ENCODE measurements at regions not wholly inside any gene's neighbourhood (a gene's known extent, or its start where the extent isn't known, plus 50 kb on each side); places are given as distances from the start of the nearest gene placed in this dataset.

DNA sequence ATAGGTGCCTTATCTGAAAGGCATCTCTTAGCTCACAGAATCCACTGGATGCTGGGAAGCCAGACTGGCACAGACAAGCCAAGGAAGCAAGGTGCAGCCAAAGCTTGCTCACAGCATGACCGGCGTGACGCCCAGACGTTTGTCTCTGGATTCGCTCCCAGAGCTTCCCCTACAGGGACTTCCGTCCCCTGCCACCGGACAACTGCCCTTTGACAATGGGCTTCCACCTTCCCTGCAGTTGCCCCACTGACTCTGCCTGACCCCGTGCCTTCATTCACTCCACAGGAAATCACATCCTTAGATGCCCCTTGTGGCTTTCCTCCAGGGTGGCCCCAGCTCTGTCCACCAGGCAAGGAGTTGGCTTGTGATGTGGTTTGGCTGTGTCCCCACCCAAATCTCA lies 94.8 kb upstream of the CDH4 start:
- DNase-seq = no peak

DNA sequence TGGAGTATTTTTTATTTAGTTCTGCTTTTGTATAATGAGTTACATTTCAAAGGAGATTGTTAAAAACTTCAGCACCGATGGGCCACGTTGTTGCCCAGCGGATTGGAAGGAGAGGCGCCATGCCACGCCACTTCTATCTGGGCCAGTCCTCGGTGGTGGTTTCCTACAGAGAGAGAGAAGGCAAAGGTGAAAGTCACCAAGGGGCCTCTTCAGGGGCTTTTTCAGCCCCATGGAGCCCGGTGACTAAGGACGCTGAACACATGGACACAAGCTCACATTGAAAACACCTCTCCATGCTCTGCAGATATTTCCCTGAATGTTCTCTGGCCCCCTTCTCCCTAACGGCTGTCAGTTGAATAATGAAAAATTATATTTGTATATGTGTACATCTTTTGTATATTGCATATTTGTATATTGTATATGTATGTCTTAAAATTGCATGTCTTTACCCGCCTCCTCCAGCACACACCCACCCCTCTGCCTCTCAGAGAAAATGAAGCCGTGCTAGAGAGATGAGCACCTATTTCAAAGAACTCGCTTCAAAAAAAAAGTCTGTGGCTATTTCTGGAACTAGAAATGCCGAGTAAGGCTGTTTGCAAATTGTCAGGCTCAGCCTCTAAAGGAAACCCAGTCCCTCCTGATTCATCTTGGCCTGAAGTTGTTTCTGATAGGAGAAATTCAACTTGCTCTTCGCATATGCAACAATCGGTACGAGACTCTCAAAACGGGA lies 91.9 kb upstream of the CDH4 start:
- no peak for DNase-seq

DNA sequence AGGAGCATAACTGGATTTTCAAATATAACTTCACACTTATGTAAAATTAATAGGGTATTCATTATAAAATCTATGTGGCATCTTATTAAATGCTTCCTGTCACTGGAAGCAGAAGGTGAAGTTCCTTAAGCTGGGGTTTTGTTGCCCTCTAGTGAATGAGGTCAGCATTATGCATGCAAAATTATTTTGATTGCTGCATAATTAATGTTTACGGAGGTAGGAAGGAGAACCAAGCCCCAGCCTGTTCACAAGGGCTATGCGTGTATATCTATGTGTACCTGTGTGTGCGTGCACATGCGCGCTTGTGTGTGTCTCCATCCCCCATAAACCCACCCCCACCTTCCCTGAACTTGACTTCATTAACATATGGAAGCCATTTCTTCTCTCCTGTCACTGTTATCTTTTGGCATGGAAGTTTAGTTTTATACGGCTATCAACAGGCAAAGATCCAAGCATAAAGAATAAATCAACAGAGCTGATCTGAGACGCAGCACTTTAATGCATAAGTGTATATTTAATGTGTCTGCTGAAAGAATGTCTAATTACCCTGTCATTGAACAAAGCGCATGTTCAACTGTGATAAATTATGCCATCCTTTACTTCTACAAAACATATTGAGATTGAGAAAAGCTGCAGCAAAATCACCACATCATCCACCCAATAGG lies 90.2 kb upstream of the CDH4 start:
- no peak for DNase-seq

DNA sequence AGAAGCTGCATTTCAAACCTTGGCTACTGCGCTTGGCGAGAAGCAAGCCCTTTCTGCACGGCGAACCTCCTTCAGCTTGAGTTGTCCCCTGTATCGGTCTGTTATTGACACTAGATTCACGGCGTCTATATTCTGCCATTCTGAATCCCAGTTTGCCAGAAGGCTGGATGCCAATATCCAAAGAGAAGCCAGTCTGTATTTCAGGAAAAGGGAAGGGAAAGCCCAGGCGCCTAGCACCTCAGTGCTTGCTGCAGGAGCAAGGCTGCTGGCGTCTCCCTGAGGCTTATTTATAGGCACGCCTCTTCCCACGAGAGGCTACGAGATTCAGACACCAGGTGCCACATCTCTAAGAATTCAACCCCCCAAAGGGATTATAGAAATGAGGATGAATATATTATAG lies 89.6 kb upstream of the CDH4 start:
- DNase-seq = no peak

DNA sequence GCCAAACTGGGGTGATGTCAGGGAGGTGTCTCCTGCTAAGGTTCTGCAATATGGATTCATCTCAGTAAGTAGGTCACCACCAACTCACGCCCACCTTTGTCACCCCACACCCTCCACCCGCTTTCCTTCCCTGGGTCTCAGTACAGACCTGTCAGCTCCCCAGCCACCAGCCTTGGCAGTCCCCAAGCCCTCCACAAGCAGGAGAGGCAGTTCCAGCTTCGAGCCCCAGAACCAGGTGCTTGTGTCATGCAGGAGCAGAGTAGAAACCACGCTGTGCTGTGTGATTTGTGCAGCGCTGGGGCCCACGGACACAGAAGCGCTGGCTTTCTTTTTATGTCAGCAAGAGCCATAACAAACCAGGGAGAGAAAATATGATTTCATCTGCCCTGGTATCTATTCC lies 89.0 kb upstream of the CDH4 start:
- no peak for DNase-seq

DNA sequence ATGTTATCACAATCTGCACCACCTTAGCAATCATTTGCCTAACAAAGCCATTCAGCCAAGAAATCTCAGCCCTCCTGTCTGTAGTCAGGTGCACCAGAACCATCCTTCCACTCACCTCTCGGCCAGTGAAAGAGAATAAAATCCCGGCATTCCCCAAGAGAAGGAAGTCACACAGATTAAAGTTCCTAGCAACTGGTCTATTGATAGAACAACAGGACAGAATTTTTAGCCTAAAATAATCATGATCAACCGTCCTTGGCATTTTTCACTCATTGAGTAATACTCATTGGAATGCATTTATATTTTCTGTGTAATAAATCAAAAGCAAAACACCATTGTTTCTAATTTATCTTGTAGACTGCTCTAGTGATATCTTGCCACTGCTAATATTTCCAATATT lies 85.7 kb upstream of the CDH4 start:
- DNase-seq = no peak

DNA sequence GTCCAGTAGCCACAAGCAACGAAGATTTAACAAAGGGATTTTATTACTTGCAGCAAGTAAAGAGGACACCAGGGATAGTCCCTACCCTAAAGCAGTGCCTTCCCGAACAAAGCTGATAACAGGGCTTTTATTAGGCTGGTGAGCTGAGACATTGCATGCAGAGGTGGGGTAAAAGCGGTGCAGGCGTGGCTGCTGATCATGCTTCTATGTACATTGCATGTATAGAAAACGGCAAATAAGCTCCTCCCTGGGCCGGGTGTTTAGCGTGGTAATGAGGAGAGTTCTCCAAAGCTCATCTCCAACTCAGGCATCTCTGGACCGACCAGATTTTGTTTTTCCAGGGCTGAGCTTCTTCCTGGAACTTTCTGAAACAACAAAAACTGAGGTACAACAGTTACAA lies 83.5 kb upstream of the CDH4 start:
- no peak for DNase-seq

DNA sequence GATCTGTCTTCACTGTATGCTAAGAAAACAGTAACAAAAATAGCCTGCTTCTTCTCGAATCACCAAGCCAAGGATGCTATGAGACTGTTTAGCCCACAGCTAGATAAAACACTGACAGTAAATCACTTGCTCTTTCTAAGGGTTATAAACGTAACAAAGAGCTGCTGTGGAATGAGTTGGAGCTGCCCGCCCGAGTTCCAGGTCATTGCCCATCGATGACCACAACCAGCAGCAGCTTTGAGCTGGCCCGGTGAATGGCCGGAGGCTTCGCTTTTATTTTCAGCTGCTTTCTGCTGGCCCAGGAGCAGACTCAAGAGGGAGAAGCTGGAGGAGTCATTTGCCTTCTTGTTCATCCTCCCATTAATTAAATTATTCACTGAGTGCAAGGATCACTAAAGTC lies 82.2 kb upstream of the CDH4 start:
- no peak for DNase-seq

DNA sequence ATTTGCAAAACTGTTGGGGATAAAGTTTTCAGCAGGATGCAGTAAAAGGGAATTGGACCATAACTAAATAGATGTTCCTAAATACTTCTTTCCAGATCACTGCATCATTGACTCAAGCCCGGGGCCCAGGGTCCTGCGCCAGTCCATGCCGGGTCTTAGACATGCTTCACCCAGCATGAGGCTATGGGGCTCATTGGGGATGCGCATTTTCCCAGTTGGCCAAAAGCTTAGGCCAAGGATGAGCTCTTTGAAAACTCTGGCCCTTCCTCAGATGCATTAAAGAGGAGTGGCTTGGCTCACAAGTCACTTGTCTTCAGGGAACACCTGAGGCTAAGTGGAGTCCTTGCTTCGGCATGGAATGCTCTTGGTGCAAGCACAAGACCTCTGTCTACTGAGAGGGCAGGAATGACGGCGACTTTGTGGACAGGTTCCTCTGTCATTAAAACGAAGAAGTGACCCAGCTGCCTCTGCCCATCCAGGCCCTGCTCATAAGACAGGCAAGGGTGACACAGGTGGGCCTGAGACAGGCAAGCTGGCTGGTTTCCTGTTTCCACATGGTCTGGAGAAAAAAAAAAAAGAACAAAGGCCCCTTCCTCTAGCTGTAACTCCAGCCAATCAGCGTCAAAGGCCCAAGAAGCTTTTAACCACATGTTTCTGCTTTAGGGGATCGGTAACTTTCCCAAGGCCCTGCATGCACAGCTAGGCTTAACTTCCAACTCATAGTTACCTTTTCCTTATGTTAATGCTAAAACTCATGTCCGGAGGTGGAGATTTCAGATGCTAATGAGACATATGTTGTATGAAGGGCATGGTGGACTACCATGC lies 81.4 kb upstream of the CDH4 start:
- no peak for DNase-seq

DNA sequence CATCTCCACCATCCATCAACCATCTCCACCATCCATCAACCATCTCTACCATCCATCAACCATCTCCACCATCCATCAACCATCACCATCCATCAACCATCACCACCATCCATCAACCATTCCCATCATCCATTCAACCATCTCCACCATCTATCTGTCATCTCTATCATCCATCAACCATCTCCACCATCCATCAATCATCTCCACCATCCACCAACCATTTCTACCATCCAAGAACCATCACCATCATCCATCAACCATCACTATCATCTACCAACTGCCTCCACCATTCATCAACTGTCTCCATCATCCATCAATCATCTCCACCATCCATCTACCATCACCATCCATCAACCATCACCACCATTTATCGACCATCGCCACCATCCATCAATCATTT lies 78.8 kb upstream of the CDH4 start:
- no peak for DNase-seq

DNA sequence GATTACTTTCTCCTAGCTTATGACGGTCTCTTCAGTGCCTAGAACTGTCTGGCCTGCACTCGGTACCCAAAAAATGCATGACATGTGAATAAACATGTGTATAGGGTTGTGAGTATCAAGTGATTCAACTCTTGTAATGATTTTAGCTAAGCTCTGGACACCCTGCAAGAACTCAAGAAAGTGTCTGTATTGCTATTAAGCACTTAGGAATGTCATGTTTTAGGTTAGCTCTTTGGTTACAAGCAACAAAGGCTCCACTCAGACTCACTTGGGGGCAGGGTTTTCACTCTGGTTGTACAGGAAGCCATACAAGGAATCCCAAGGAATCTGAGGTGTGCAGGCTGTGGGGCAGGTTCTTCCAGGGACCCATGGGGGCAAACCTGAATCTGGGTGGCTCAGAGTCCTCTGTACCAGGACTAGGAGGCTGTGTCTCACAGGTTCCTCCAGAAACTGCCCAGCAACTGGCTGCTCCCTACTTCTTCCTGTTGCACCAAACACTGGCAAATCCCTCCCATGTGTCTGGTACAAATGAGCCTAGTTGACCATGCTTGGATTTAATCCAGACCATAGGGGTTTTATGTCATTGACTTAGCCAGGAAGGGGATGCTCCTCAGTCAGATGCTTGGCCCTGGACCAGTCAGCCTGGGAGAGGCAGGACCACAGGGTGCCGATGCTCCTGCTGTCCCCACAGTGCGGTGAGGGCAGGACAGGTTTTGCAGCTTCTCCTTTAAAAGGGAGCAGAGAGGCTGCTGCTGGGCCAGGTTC lies 77.9 kb upstream of the CDH4 start:
- no peak for DNase-seq

DNA sequence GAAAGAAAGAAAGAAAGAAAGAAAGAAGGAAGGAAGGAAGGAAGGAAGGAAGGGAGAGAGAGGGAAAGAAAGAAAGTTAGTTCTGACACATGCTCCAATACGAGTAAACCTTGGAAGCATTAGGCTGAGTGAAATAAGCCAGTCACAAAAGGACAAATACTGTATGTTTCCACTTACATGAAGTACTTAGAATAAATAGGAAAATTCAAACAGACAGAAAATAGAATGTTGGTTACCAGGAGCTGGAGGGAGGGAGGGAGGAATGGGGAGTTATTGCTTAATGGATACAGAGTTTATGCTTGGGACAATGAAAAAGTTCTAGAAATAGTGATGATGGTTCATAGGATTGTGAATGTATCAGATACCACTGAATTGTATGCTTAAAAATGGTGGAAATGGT lies 75.2 kb upstream of the CDH4 start:
- DNase-seq = no peak

DNA sequence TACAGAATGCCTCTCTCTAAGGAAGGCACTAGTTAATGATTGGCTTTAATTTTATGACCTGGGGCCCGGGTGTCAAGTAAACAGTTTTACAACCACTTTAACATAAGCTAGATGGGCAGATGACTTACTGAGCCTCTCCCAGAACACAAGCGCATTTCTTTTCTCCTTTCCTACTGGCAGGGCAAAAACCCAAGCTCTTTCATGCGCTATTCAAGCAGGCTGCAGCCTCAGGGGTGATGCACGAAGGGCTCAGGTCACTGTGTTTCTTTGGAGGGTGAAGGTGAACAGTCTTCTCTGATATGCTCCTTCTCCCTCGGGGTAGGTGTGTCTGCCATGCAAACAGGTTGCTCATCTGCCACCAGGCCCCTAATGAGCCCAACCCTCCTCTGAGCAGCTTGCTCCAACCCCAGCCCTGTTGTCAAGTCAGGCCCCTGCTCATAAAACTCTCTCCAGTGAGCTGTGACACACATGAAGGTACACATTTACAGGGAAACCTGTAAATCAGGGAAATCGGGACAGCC lies 73.5 kb upstream of the CDH4 start:
- DNase-seq = no peak

DNA sequence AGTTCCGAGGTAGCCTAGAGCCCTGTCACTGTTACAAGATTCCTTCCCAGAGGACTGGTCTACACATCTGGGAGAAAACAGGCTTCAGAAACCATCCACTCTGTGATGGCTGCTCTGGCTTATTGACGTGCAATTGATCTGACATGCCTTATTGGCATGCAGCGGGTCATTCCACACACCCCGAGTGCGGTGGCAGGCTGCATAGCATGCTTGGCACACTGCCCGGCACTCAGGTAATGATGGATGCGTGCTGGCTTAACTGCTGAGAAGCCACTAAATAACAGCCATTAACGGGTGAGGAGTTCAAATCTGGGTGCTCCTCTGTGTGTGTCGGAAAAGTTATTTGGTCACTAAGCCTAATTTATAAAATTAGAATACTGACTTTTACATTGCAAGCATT lies 67.9 kb upstream of the CDH4 start:
- DNase-seq = no peak

DNA sequence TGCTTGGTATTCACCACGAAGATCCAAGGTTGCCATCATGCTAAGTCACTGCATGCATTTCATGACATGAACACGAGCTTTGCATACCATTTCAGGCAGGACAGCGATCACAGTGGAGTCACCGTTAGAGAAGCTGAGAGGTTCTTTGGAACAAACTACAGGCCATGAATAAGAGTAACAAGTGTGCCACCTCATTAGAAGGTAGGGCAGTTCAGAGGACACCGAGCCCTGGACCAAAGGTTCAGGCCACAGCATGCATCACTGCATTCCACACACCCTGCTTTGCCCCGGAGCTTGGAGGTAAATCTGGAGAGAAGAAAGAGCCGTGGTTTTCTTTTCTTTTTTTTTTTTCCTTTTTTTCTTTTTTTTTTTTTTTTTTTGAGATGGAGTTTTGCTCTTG lies 66.9 kb upstream of the CDH4 start:
- no peak for DNase-seq

DNA sequence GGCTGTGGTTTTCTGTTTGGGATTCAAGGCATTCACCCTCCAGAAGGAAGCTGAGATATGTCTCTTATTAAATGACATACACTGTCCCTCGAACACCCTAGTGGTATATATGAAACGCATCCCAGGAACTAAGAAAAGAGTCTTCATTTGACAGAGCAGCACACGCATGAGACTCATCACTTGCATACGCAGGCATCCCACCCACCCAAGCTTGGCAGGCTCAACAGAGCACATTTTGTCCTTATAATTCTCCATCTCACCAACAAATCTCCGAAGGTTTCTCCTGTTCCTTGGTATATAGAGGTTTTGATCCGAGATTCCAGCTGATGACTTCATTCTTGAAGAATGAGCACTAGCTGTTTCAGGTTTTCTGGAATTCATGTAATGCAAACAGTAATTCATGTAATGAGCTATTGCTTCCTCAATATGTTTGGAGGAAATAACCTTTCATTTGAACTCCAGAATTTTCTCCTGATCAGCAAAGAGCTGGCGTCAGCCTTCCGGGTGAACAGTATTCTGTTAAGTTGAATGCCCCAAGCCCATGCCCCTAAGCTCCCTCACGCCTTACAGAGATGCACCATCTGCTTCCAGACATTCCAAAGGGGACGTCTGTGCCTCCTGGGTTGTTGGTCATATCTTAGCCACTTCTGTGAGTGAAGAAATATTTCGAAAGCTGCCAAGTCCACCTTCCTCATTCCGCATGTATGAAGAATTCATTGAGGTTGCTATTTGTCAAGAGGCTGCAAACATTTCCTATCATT lies 66.0 kb upstream of the CDH4 start:
- no peak for DNase-seq

DNA sequence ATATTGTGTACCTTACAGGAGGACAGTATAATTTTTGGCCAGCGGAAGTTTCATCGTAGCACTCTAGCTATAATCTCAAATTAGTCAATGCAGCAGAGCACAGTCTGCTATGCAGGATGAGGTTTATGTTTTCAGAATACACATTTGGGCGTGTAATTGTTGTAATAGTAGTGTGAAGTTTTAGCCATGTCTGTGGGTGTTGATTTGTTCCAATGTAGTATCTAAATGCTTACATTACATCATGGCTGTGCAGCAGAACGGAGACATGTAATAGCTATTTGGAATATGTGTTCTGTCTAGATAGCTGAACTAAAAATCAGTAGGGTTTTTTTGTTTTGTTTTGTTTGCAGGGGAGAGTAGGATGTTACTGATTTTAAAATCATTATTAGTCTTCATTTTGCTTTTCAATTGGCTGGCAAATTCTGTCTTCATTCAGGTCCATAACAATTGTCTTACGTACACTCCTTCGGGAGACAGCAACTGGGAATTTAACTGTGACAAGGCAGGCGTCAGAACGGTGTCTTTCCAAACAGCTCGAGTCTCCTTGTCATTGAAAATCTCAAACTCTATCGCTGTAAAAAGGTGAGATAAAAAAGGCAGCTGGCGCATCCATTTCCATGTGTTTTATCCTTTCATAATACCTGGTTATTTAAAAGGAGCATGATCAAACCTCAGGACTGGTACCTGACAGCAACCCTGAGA lies 65.1 kb upstream of the CDH4 start:
- DNase-seq = no peak

DNA sequence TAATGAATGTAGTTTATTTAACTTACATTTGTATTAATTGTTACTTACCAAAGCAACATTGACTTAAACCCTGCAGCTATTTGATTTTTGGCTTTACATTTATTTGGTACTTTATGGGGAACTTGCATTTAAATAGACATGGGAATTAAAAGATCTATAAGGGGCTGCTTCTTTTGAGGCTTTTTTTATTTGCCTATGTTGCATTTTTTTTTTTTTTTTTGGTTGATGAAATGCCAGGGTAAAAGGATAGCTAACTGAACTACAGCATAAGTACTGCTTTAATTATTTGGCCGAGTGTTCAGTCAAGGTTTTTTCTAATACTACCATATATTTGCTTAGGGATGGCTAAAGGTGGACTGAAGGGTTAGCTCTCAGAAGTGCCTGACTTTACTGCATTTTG lies 62.5 kb upstream of the CDH4 start:
- DNase-seq = no peak

DNA sequence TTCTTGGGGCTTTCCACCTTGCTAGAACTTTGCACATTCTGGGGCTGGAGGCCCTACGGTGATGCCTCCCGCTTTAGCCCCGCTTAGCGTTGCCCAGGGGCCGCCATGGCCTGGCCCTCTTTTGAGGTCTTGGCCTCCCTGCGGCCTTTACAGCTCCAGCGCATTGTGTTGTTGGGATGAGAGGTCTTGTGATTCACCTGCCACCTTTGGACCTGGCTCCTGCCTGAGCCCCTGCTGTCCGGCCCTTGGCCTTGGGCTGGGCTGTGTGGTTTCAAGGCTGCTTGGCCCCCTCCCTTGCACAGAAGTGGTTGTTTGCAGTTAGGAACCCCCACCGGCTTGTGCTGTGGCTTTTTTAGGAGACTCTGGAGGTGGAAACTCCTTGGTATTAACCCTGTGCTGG lies 61.0 kb upstream of the CDH4 start:
- DNase-seq = no peak

DNA sequence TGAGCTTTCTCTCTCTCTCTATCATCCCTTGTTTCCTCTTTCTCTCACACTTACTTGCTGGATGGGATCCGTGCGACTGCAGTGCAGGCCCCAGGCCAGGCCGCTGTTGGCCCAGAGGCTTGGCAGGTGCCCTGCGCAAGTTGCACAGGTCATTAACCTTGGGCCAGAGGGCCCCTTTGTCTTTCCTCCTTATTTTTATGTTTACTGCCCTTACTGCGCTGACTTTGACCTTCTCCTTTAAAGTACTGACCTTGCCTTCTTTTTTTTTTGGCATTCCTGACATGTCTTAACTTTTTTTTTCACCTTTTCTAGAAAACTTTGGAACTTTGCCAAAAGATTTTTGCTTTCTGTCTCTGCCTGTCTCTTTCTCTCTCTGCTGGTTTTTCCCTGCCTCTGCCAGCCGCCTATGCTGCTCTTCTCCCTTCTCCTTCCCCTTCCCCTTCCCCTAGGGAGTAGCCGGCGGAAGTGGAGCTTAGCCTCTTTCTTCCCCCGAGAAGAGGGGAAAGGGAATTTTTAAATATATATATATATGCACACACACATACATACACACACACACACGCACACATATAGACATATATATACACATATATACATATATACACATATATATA lies 59.6 kb upstream of the CDH4 start:
- no peak for DNase-seq

DNA sequence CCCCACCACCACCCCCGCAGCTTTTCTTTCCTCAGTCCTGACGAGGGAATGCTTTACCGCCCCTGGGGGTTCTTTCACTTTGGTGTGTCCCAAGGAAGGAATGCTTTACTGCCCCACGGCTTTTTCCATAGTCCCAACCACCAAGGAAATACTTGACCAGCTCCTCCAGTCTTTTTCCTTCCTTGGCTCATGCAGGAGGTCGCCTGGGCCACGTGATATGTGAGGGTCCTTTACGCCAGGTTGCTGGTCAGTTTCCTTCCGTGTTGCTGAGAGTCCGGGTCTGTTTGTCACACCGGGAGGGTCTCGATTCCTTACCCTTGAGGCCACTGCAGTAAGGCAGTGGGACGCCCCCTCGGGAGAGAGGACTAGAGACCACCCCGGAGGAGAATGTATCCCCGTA lies 58.9 kb upstream of the CDH4 start:
- no peak for DNase-seq

All from activated CD4-positive, CD25-positive, alpha-beta regulatory T cell (primary cell).